ENCODE measurements at regions not wholly inside any gene's neighbourhood (a gene's known extent, or its start where the extent isn't known, plus 50 kb on each side); places are given as distances from the start of the nearest gene placed in this dataset.

GRCh38 chr18:2082676-2083075, 488.6 kb downstream of the METTL4 start:
- no peak for DNase-seq

- DNase-seq: no peak
Measured at GRCh38 chr18:2083691-2084090, 487.6 kb downstream of the METTL4 start.

GRCh38 chr18:2086439-2086838, 484.9 kb downstream of the METTL4 start:
- DNase-seq: no peak

GRCh38 chr18:2087877-2088673, 483.2 kb downstream of the METTL4 start:
- DNase-seq: no peak

GRCh38 chr18:2089396-2089795, 481.9 kb downstream of the METTL4 start:
- no peak for DNase-seq

- no peak for DNase-seq
Measured at GRCh38 chr18:2091937-2092336, 479.4 kb downstream of the METTL4 start.

GRCh38 chr18:2096551-2096950, 474.8 kb downstream of the METTL4 start:
- no peak for DNase-seq

GRCh38 chr18:2100694-2101213, 470.6 kb downstream of the METTL4 start:
- no peak for DNase-seq

- no peak for DNase-seq
Measured at GRCh38 chr18:2102022-2102421, 469.3 kb downstream of the METTL4 start.

GRCh38 chr18:2103299-2103698, 468.0 kb downstream of the METTL4 start:
- DNase-seq: no peak

- DNase-seq: peak; percentile 40
Measured at GRCh38 chr18:2104620-2105462, 466.5 kb downstream of the METTL4 start.

GRCh38 chr18:2108591-2108990, 462.7 kb downstream of the METTL4 start:
- DNase-seq: no peak

GRCh38 chr18:2111456-2111855, 459.8 kb downstream of the METTL4 start:
- no peak for DNase-seq

GRCh38 chr18:2112435-2113045, 458.8 kb downstream of the METTL4 start:
- DNase-seq: no peak

GRCh38 chr18:2114289-2114688, 457.0 kb downstream of the METTL4 start:
- DNase-seq: no peak

- DNase-seq: no peak
Measured at GRCh38 chr18:2114765-2115164, 456.5 kb downstream of the METTL4 start.

GRCh38 chr18:2121224-2121623, 450.1 kb downstream of the METTL4 start:
- DNase-seq: no peak

- no peak for DNase-seq
Measured at GRCh38 chr18:2123077-2123476, 448.2 kb downstream of the METTL4 start.

GRCh38 chr18:2134364-2134763, 436.9 kb downstream of the METTL4 start:
- DNase-seq: no peak

- no peak for DNase-seq
Measured at GRCh38 chr18:2135309-2135708, 436.0 kb downstream of the METTL4 start.

GRCh38 chr18:2138552-2138951, 432.8 kb downstream of the METTL4 start:
- DNase-seq: no peak

- DNase-seq: no peak
Measured at GRCh38 chr18:2139691-2140090, 431.6 kb downstream of the METTL4 start.

- DNase-seq: no peak
Measured at GRCh38 chr18:2143636-2144035, 427.7 kb downstream of the METTL4 start.
